ENCODE measurements at regions not wholly inside any gene's neighbourhood (a gene's known extent, or its start where the extent isn't known, plus 50 kb on each side); places are given as distances from the start of the nearest gene placed in this dataset.

DNA sequence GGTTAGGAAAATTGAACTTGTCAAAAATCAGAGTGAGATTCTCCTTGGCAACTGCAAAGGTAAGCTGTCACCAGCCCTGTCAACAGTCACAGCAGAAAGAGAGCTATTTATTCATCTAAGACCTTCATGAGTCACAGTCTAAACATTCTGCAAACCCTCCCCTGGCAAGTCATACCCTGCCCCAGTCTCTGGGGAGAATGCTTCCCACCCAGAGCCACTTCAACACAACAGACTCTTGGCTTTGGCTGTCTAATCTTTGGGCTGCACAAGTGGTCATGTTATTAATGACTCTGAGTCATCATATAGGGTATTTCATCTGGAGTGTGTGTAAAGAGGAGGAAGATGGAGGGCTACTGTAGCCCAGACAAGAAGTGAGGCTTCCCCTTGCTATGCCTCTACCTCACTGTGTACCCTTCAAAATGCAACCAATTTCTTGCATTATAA lies 153.4 kb downstream of the CCDC34 start:
- DNase-seq (ENCODE audit: low read depth), result no peak
- no peak for TF ChIP-seq CTCF (IDR thresholded peaks at IDR 0.05; ENCODE audit: low read depth, low read length, missing control alignments)
- no peak overlapping the region for H3K4me3 ChIP-seq (ENCODE audit: low read depth, low read length)

GRCh38 chr11:27208846-27209245 lies 154.2 kb downstream of the CCDC34 start:
- H3K4me3 ChIP-seq (ENCODE audit: low read depth, low read length), result no peak overlapping the region
- no peak for DNase-seq (ENCODE audit: low read depth)
- no peak for TF ChIP-seq CTCF (IDR thresholded peaks at IDR 0.05; ENCODE audit: low read depth, low read length, missing control alignments)

- no peak for DNase-seq (ENCODE audit: low read depth)
- no peak for TF ChIP-seq CTCF (IDR thresholded peaks at IDR 0.05; ENCODE audit: low read depth, low read length, missing control alignments)
- no peak overlapping the region for H3K4me3 ChIP-seq (ENCODE audit: low read depth, low read length)
These were observed 155.9 kb downstream of the CCDC34 start for GRCh38 chr11:27207025-27207650.

DNA sequence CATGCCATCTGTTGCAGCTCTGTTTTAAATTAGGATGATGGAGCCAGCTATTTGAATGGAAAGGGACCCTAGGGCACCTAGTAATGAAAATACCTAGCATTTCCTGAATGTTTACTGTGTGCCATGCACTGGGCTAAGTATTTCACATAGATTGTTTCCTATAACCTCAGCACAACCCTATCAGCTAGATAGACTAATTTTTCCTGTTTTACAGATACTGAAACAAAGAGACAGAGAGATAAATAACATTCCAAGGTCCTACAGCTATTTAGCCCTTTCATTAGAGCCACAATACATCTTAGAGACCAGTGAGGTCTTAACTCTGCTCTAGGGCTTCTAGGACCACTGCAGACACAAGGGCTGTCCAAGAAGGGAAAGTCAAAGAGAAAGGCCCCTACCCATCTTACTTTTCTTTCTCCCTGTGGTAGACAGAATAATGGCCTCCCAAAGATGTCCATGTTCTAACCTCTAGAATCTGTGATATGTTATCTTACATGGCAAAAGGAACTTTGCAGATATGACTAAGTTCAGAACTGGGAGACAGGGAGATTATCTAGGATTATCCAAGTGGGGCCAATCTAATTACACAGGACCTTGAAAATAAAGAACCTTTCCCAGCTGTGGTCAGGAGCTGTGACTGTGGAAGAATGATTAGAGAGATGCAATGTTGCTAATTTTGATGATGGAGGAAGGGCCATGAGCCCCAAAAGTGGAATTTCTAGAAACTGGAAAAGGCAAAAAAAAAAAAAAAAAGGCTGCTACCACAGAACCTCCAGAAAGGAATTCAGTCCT lies 157.0 kb downstream of the CCDC34 start:
- no peak for DNase-seq (ENCODE audit: low read depth)
- H3K4me3 ChIP-seq (ENCODE audit: low read depth, low read length), result no peak overlapping the region
- no peak for TF ChIP-seq CTCF (IDR thresholded peaks at IDR 0.05; ENCODE audit: low read depth, low read length, missing control alignments)

GRCh38 chr11:27205250-27205649 lies 157.8 kb downstream of the CCDC34 start:
- no peak for DNase-seq (ENCODE audit: low read depth)
- no peak overlapping the region for H3K4me3 ChIP-seq (ENCODE audit: low read depth, low read length)
- no peak for TF ChIP-seq CTCF (IDR thresholded peaks at IDR 0.05; ENCODE audit: low read depth, low read length, missing control alignments)

- no peak for DNase-seq (ENCODE audit: low read depth)
- no peak overlapping the region for H3K4me3 ChIP-seq (ENCODE audit: low read depth, low read length)
- TF ChIP-seq CTCF (IDR thresholded peaks at IDR 0.05; ENCODE audit: low read depth, low read length, missing control alignments), result no peak
These were observed 158.5 kb downstream of the CCDC34 start for GRCh38 chr11:27204529-27204928.

Data from GM12864 (cell line).